IMR-90 (cell line): ENCODE measurements at regions not wholly inside any gene's neighbourhood (a gene's known extent, or its start where the extent isn't known, plus 50 kb on each side); places are given as distances from the start of the nearest gene placed in this dataset.

Source experiments
- BHLHE40 ChIP-seq: fragments of 150-350 bp; IDR thresholded peaks from 2 replicates; pipeline ENCODE4 v1.6.1; 2016; ENCODE audit warnings: mild to moderate bottlenecking, low read depth, low read length
- CEBPB ChIP-seq: IDR thresholded peaks from 2 replicates; pipeline ENCODE4 v1.6.1; 2012; ENCODE audit warnings: low read depth, low read length, improper control_type of control experiment
- FOS ChIP-seq: fragments of 150-350 bp; IDR thresholded peaks from 2 replicates; pipeline ENCODE4 v1.6.1; 2016; ENCODE audit warnings: low read depth, low read length
- MAFK ChIP-seq: IDR thresholded peaks from 2 replicates; pipeline ENCODE4 v1.6.1; 2012; ENCODE audit warnings: low read depth, low read length, improper control_type of control experiment
- MAZ ChIP-seq: IDR thresholded peaks from 2 replicates; pipeline ENCODE4 v1.6.1; 2012; ENCODE audit warnings: low read depth, mild to moderate bottlenecking, low read length, improper control_type of control experiment, moderate library complexity, borderline replicate concordance
- POLR2A ChIP-seq: IDR thresholded peaks from 2 replicates; pipeline ENCODE4 v1.6.1; 2012; ENCODE audit warnings: mild to moderate bottlenecking, low read depth, low read length
- RAD21 ChIP-seq: IDR thresholded peaks from 2 replicates; pipeline ENCODE4 v1.6.1; 2012; ENCODE audit warnings: low read length, improper control_type of control experiment
- RCOR1 ChIP-seq: IDR thresholded peaks from 2 replicates; pipeline ENCODE4 v1.6.1; 2012; ENCODE audit warnings: mild to moderate bottlenecking, low read length, improper control_type of control experiment; ENCODE audit not compliant: insufficient replicate concordance
- TF ChIP-seq, protein P1 (sequence below): conservative IDR thresholded peaks from 2 replicates; pipeline ENCODE4 v1.5.1; 2012; ENCODE audit warnings: mild to moderate bottlenecking, low read depth, low read length, improper control_type of control experiment

DNA sequence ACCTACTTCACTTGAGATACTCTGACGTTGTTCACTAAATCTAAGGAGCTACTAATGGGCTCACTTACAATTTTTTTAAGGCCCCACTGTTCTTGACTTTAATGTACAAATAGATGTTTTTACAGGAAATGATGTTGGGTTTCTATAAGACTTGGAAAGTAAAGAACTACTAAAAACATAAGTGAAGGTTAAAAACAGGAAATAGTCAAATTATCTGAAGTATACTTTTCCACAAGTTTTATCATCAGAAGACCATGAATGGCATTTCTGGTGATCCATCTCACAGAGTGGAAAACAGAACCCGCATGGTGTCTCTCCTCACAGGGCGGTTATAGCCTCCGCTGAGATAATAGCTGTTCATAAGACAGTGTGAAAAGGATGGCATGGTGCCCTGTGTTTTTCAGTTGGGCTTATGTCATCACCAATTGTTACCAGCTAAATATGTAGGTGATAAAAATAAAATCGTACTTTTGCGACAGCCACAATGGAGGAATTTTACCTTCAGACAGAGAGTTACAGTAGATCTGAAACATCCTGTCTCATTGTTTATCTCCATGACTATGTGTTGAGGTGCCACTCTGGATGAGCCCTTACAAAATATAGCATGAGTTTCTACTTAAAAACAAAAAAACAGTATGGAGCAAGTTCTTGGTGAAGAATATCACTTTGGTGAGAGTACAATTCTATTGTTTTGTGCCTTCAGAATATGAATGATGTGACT is 462.4 kb downstream of the RAP2B start:
- TF ChIP-seq MAFK, result no peak
- TF ChIP-seq, protein P1, sequence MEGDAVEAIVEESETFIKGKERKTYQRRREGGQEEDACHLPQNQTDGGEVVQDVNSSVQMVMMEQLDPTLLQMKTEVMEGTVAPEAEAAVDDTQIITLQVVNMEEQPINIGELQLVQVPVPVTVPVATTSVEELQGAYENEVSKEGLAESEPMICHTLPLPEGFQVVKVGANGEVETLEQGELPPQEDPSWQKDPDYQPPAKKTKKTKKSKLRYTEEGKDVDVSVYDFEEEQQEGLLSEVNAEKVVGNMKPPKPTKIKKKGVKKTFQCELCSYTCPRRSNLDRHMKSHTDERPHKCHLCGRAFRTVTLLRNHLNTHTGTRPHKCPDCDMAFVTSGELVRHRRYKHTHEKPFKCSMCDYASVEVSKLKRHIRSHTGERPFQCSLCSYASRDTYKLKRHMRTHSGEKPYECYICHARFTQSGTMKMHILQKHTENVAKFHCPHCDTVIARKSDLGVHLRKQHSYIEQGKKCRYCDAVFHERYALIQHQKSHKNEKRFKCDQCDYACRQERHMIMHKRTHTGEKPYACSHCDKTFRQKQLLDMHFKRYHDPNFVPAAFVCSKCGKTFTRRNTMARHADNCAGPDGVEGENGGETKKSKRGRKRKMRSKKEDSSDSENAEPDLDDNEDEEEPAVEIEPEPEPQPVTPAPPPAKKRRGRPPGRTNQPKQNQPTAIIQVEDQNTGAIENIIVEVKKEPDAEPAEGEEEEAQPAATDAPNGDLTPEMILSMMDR, result no peak
- TF ChIP-seq RAD21, result no peak
- TF ChIP-seq POLR2A, result no peak
- no peak for TF ChIP-seq FOS
- no peak for TF ChIP-seq MAZ
- no peak for TF ChIP-seq CEBPB
- TF ChIP-seq BHLHE40, result no peak
- TF ChIP-seq RCOR1, result no peak
